ENCODE measurements at regions not wholly inside any gene's neighbourhood (a gene's known extent, or its start where the extent isn't known, plus 50 kb on each side); places are given as distances from the start of the nearest gene placed in this dataset.

- Histone ChIP-seq H3K4me2 (ENCODE audit: low read length) (no peak overlapping the region), H3K27me3 (ENCODE audit: insufficient read depth, low read length) (no peaks in the 10 kb centered on the region), H3K4me3 (ENCODE audit: low read depth, low read length, poor library complexity, severe bottlenecking) (no peak overlapping the region), H3K79me2 (ENCODE audit: insufficient read depth, low read length) (no peaks in the 10 kb centered on the region), H2AFZ (ENCODE audit: low read length) (no peak overlapping the region), H3K36me3 (ENCODE audit: insufficient read depth, low read length) (no peaks in the 10 kb centered on the region), H3K9me3 (ENCODE audit: low read length) (no peaks in the 10 kb centered on the region), H3K27ac (ENCODE audit: low read depth, low read length, poor library complexity, severe bottlenecking) (no peak overlapping the region), H4K20me1 (ENCODE audit: insufficient read depth, low read length) (no peaks in the 10 kb centered on the region), H3F3A (ENCODE audit: insufficient read depth, low read length) (no peaks in the 10 kb centered on the region), H3K9ac (ENCODE audit: low read length) (no peak overlapping the region), H3K4me1 (ENCODE audit: insufficient read depth, low read length, severe bottlenecking) (no peaks in the 10 kb centered on the region), H3K9me2 (ENCODE audit: low read depth, low read length) (no peaks in the 10 kb centered on the region)
- no peak for TF ChIP-seq CTCF (IDR thresholded peaks at IDR 0.05; ENCODE audit: low read length)
- no peak for TF ChIP-seq EZH2 (IDR thresholded peaks at IDR 0.05; ENCODE audit: borderline replicate concordance, low read length)
Observed at GRCh38 chr14:84112589-84112988, 1417.4 kb upstream of the FLRT2 start.

- Histone ChIP-seq H3K27ac (ENCODE audit: low read depth, low read length, poor library complexity, severe bottlenecking) (no peak overlapping the region), H3K4me3 (ENCODE audit: low read depth, low read length, poor library complexity, severe bottlenecking) (no peak overlapping the region), H4K20me1 (ENCODE audit: insufficient read depth, low read length) (no peaks in the 10 kb centered on the region), H3K9me3 (ENCODE audit: low read length) (no peaks in the 10 kb centered on the region), H3K36me3 (ENCODE audit: insufficient read depth, low read length) (no peaks in the 10 kb centered on the region), H3K9ac (ENCODE audit: low read length) (no peak overlapping the region), H3K4me2 (ENCODE audit: low read length) (no peak overlapping the region), H3F3A (ENCODE audit: insufficient read depth, low read length) (no peaks in the 10 kb centered on the region), H2AFZ (ENCODE audit: low read length) (no peak overlapping the region), H3K4me1 (ENCODE audit: insufficient read depth, low read length, severe bottlenecking) (no peaks in the 10 kb centered on the region), H3K27me3 (ENCODE audit: insufficient read depth, low read length) (no peaks in the 10 kb centered on the region), H3K79me2 (ENCODE audit: insufficient read depth, low read length) (no peaks in the 10 kb centered on the region), H3K9me2 (ENCODE audit: low read depth, low read length) (no peaks in the 10 kb centered on the region)
- TF ChIP-seq CTCF (IDR thresholded peaks at IDR 0.05; ENCODE audit: low read length) = no peak
- no peak for TF ChIP-seq EZH2 (IDR thresholded peaks at IDR 0.05; ENCODE audit: borderline replicate concordance, low read length)
Observed at GRCh38 chr14:84125676-84126075, 1404.3 kb upstream of the FLRT2 start.

- H3F3A ChIP-seq (ENCODE audit: insufficient read depth, low read length) = no peaks in the 10 kb centered on the region
- no peak for TF ChIP-seq CTCF (IDR thresholded peaks at IDR 0.05; ENCODE audit: low read length)
- no peak for TF ChIP-seq EZH2 (IDR thresholded peaks at IDR 0.05; ENCODE audit: borderline replicate concordance, low read length)
- H3K4me2 ChIP-seq (ENCODE audit: low read length) = no peak overlapping the region
- H2AFZ ChIP-seq (ENCODE audit: low read length) = no peak overlapping the region
- H3K9ac ChIP-seq (ENCODE audit: low read length) = no peak overlapping the region
- no peaks in the 10 kb centered on the region for H3K36me3 ChIP-seq (ENCODE audit: insufficient read depth, low read length)
- H3K27me3 ChIP-seq (ENCODE audit: insufficient read depth, low read length) = no peaks in the 10 kb centered on the region
- no peak overlapping the region for H3K27ac ChIP-seq (ENCODE audit: low read depth, low read length, poor library complexity, severe bottlenecking)
- no peaks in the 10 kb centered on the region for H3K79me2 ChIP-seq (ENCODE audit: insufficient read depth, low read length)
- no peak overlapping the region for H3K4me3 ChIP-seq (ENCODE audit: low read depth, low read length, poor library complexity, severe bottlenecking)
- H3K4me1 ChIP-seq (ENCODE audit: insufficient read depth, low read length, severe bottlenecking) = no peaks in the 10 kb centered on the region
- H3K9me3 ChIP-seq (ENCODE audit: low read length) = no peaks in the 10 kb centered on the region
- H4K20me1 ChIP-seq (ENCODE audit: insufficient read depth, low read length) = no peaks in the 10 kb centered on the region
- no peaks in the 10 kb centered on the region for H3K9me2 ChIP-seq (ENCODE audit: low read depth, low read length)
Observed at GRCh38 chr14:84127495-84127894, 1402.4 kb upstream of the FLRT2 start.
